Kidney (tissue), 13 donors: ENCODE measurements at regions not wholly inside any gene's neighbourhood (a gene's known extent, or its start where the extent isn't known, plus 50 kb on each side); places are given as distances from the start of the nearest gene placed in this dataset.

ENCODE experiments used
- DNase-seq, 5 donors: peaks; one replicate each; pipeline ENCODE4 v3.0.0-alpha.2; 2013 to 2020
- FAIRE-seq: peaks from 2 replicates; lab custom pipeline; 2012; peaks lifted over from hg19 to GRCh38; lab: Jason Lieb, UNC
- H3K27ac ChIP-seq, 2 donors: one replicate each; pipeline ENCODE4 v1.7.0; 2013; ENCODE audit warnings: low read depth in 2 of 2, low read length in 2 of 2, inconsistent platforms in 1 of 2
- H3K27me3 ChIP-seq: one replicate; pipeline ENCODE4 v1.7.1; 2013; ENCODE audit warnings: low read length, inconsistent platforms; ENCODE audit not compliant: control insufficient read depth, insufficient read depth
- H3K36me3 ChIP-seq, 3 donors: one replicate each; pipeline versions ENCODE4 v1.7.0 to v1.7.1; 2013; ENCODE audit warnings: low read length in 3 of 3, control low read depth in 1 of 3, inconsistent platforms in 1 of 3; ENCODE audit not compliant: insufficient read depth in 3 of 3, control insufficient read depth in 2 of 3
- H3K4me1 ChIP-seq, 3 donors: one replicate each; pipeline versions ENCODE4 v1.7.0 to v1.7.1; 2013; ENCODE audit warnings: low read length in 3 of 3, inconsistent platforms in 1 of 3, low read depth in 1 of 3; ENCODE audit not compliant: control insufficient read depth in 2 of 3, insufficient read depth in 2 of 3
- H3K4me3 ChIP-seq, 3 donors: one replicate each; pipeline versions ENCODE4 v1.7.0 to v1.8.1; 2013; ENCODE audit warnings: low read length in 3 of 3, control low read depth in 1 of 3, inconsistent platforms in 1 of 3
- H3K9ac ChIP-seq, 3 donors: one replicate each; pipeline versions ENCODE4 v1.7.0 to v1.7.1; 2013; ENCODE audit warnings: low read length in 3 of 3, control low read depth in 1 of 3, inconsistent platforms in 1 of 3
- H3K9me3 ChIP-seq, 3 donors: one replicate each; pipeline versions ENCODE4 v1.7.0 to v1.7.1; 2013; ENCODE audit warnings: low read length in 3 of 3, control low read depth in 1 of 3, inconsistent platforms in 1 of 3; ENCODE audit not compliant: control insufficient read depth in 2 of 3, insufficient read depth in 1 of 3
- CTCF ChIP-seq: IDR thresholded peaks from 3 replicates; pipeline ENCODE4 v1.5.1; 2012; ENCODE audit warnings: mild to moderate bottlenecking, moderate library complexity, borderline replicate concordance; ENCODE audit not compliant: insufficient read depth; ENCODE audit errors: extremely low read depth
- intact Hi-C: fragments of 100-400 bp; cut with DNase I; formaldehyde crosslinking; loops from one replicate; pipeline ENCODE4 v1.11.1; 2022
- donor health status: control.
- donor health status: control.
- donor health status: control.
- donor health status: control.
- donor health status: control.
- donor health status: DM: yes; HTN: yes; CAD: no.
- donor health status: Normal renal cell carcinoma (clear cell type).

- Histone ChIP-seq H3K4me3 (no peak overlapping the region), H3K9ac (no peak overlapping the region), H3K27ac (no peak overlapping the region), H3K36me3 (no peaks in the 10 kb centered on the region), H3K27me3 (no peaks in the 10 kb centered on the region), H3K4me1 (no peaks in the 10 kb centered on the region), H3K9me3 (no peaks in the 10 kb centered on the region)
- FAIRE-seq (no peak), DNase-seq (no peak)
- intact Hi-C loops = no loop called here
- no peak for TF ChIP-seq CTCF
Measured at GRCh38 chr2:65786765-65787164, 354.4 kb upstream of the SPRED2 start.

- Histone ChIP-seq H3K9me3 (no peaks in the 10 kb centered on the region), H3K9ac (no peak overlapping the region), H3K27me3 (no peaks in the 10 kb centered on the region), H3K4me3 (no peak overlapping the region), H3K27ac (no peak overlapping the region), H3K36me3 (no peaks in the 10 kb centered on the region), H3K4me1 (no peaks in the 10 kb centered on the region)
- intact Hi-C loops = no loop called here
- DNase-seq (peak in 3 of 5 donors; percentile 62 to 87 (median 83)), FAIRE-seq (no peak)
- no peak for TF ChIP-seq CTCF
Measured at GRCh38 chr2:65786007-65786717, 353.8 kb upstream of the SPRED2 start.

- no peaks in the 10 kb centered on the region for H3K27me3 ChIP-seq
- TF ChIP-seq CTCF = no peak
- H3K36me3 ChIP-seq = no peaks in the 10 kb centered on the region
- DNase-seq = no peak
- no peak overlapping the region for H3K9ac ChIP-seq
- no peaks in the 10 kb centered on the region for H3K4me1 ChIP-seq
- H3K27ac ChIP-seq = no peak overlapping the region
- FAIRE-seq = no peak
- no peak overlapping the region for H3K4me3 ChIP-seq
- H3K9me3 ChIP-seq = no peaks in the 10 kb centered on the region
- intact Hi-C loops = no loop called here
Measured at GRCh38 chr2:65782996-65783650, 350.7 kb upstream of the SPRED2 start.
